Hepatocyte (in vitro differentiated cells): ENCODE measurements at regions not wholly inside any gene's neighbourhood (a gene's known extent, or its start where the extent isn't known, plus 50 kb on each side); places are given as distances from the start of the nearest gene placed in this dataset.
"Not testable (repeated sequence)": the region's sequence is repeated elsewhere in the genome, so short reads cannot be mapped to it uniquely, and the experiment has no call there.

Source experiments
- DNase-seq: peaks from one replicate; pipeline ENCODE4 v3.0.0-alpha.2; 2016; ENCODE audit warnings: low spot score
- H2AFZ ChIP-seq: fragments of 200-600 bp; sonication (generic); 2 replicates; pipeline ENCODE4 v1.6.0; 2016; ENCODE audit warnings: antibody characterized with exemption, mild to moderate bottlenecking
- H3K27ac ChIP-seq: fragments of 200-600 bp; sonication (generic); 2 replicates; pipeline ENCODE4 v1.5.1; 2016; ENCODE audit warnings: mild to moderate bottlenecking
- H3K27me3 ChIP-seq: fragments of 200-600 bp; sonication (generic); 2 replicates; pipeline ENCODE4 v1.6.1; 2016
- H3K36me3 ChIP-seq: fragments of 200-600 bp; sonication (generic); replicated peaks from 2 replicates; pipeline ENCODE4 v1.5.1; 2016; ENCODE audit warnings: low read depth; ENCODE audit not compliant: insufficient read depth
- H3K4me1 ChIP-seq: fragments of 200-600 bp; sonication (generic); 2 replicates; pipeline ENCODE4 v1.5.1; 2016; ENCODE audit warnings: mild to moderate bottlenecking, moderate library complexity; ENCODE audit not compliant: insufficient read depth
- H3K4me2 ChIP-seq: fragments of 200-600 bp; sonication (generic); 2 replicates; pipeline ENCODE4 v1.6.0; 2016
- H3K4me3 ChIP-seq: fragments of 200-600 bp; sonication (generic); 2 replicates; pipeline ENCODE4 v1.5.1; 2016; ENCODE audit warnings: mild to moderate bottlenecking
- H3K79me2 ChIP-seq: fragments of 200-600 bp; sonication (generic); 2 replicates; pipeline ENCODE4 v1.6.0; 2017; ENCODE audit warnings: mild to moderate bottlenecking
- H3K9me2 ChIP-seq: fragments of 200-600 bp; sonication (generic); replicated peaks from 2 replicates; pipeline ENCODE4 v1.6.0; 2017; ENCODE audit warnings: mild to moderate bottlenecking; ENCODE audit not compliant: insufficient read depth
- H3K9me3 ChIP-seq: fragments of 200-600 bp; sonication (generic); 2 replicates; pipeline ENCODE4 v1.5.1; 2016; ENCODE audit warnings: low read depth, mild to moderate bottlenecking
- H4K20me1 ChIP-seq: fragments of 200-600 bp; sonication (generic); 2 replicates; pipeline ENCODE4 v1.6.0; 2016; ENCODE audit warnings: mild to moderate bottlenecking; ENCODE audit not compliant: insufficient read depth, poor library complexity, severe bottlenecking
- EZH2 ChIP-seq: fragments of 200-600 bp; sonication (generic); IDR thresholded peaks from 2 replicates; pipeline ENCODE4 v1.6.1; 2016; ENCODE audit warnings: antibody characterized with exemption, mild to moderate bottlenecking, borderline replicate concordance
- EZH2phosphoT487 ChIP-seq: fragments of 200-600 bp; sonication (generic); IDR thresholded peaks from one replicate; pipeline ENCODE4 v1.6.1; 2018; ENCODE audit warnings: antibody characterized with exemption, mild to moderate bottlenecking, low read depth, moderate library complexity; ENCODE audit not compliant: unreplicated experiment, severe bottlenecking
- WGBS: methylation state at CpG from one replicate; pipeline ENCODE4 v1.1.6; 2016; ENCODE audit warnings: low lambda C conversion rate; ENCODE audit errors: missing lambda C conversion rate; 5-methylcytosine and 5-hydroxymethylcytosine counted together
- TF ChIP-seq, protein P1 (sequence below): fragments of 200-600 bp; sonication (generic); IDR thresholded peaks from 2 replicates; pipeline ENCODE4 v1.5.1; 2016; ENCODE audit warnings: antibody characterized with exemption, mild to moderate bottlenecking; ENCODE audit not compliant: poor library complexity

- no peak overlapping the region for H3K4me3 ChIP-seq
- H3K27ac ChIP-seq: no peak overlapping the region
- TF ChIP-seq, protein P1, sequence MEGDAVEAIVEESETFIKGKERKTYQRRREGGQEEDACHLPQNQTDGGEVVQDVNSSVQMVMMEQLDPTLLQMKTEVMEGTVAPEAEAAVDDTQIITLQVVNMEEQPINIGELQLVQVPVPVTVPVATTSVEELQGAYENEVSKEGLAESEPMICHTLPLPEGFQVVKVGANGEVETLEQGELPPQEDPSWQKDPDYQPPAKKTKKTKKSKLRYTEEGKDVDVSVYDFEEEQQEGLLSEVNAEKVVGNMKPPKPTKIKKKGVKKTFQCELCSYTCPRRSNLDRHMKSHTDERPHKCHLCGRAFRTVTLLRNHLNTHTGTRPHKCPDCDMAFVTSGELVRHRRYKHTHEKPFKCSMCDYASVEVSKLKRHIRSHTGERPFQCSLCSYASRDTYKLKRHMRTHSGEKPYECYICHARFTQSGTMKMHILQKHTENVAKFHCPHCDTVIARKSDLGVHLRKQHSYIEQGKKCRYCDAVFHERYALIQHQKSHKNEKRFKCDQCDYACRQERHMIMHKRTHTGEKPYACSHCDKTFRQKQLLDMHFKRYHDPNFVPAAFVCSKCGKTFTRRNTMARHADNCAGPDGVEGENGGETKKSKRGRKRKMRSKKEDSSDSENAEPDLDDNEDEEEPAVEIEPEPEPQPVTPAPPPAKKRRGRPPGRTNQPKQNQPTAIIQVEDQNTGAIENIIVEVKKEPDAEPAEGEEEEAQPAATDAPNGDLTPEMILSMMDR: peak; percentile 71
- TF ChIP-seq EZH2: no peak
- H3K4me2 ChIP-seq: peak overlapping the region; percentile 49
- H3K79me2 ChIP-seq: no peaks in the 10 kb centered on the region
- H3K36me3 ChIP-seq: no peaks in the 10 kb centered on the region
- H3K4me1 ChIP-seq: no peaks in the 10 kb centered on the region
- no peaks in the 10 kb centered on the region for H3K9me3 ChIP-seq
- no peaks in the 10 kb centered on the region for H4K20me1 ChIP-seq
- DNase-seq: peak; percentile 63
- no peaks in the 10 kb centered on the region for H3K27me3 ChIP-seq
- 66% methylated on average over 31 of the region's 31 CpGs for WGBS
- no peaks in the 10 kb centered on the region for H3K9me2 ChIP-seq
- no peak overlapping the region for H2AFZ ChIP-seq
Observed at GRCh38 chrX:131841496-131842437, 181.3 kb upstream of the STK26 start.

GRCh38 chrX:131843987-131844386, 179.1 kb upstream of the STK26 start:
- no peaks in the 10 kb centered on the region for H3K9me2 ChIP-seq
- no peaks in the 10 kb centered on the region for H3K9me3 ChIP-seq
- H3K79me2 ChIP-seq: no peaks in the 10 kb centered on the region
- no peak for DNase-seq
- no peak overlapping the region for H2AFZ ChIP-seq
- H4K20me1 ChIP-seq: no peaks in the 10 kb centered on the region
- no peak overlapping the region for H3K4me2 ChIP-seq
- no peak overlapping the region for H3K4me3 ChIP-seq
- H3K4me1 ChIP-seq: no peaks in the 10 kb centered on the region
- H3K27me3 ChIP-seq: no peaks in the 10 kb centered on the region
- no peak overlapping the region for H3K27ac ChIP-seq
- TF ChIP-seq EZH2phosphoT487 (no peak), EZH2 (no peak)
- TF ChIP-seq, protein P1: no peak
- no peaks in the 10 kb centered on the region for H3K36me3 ChIP-seq

- no peaks in the 10 kb centered on the region for H3K27me3 ChIP-seq
- no peak overlapping the region for H3K4me2 ChIP-seq
- no peaks in the 10 kb centered on the region for H4K20me1 ChIP-seq
- no peaks in the 10 kb centered on the region for H3K9me2 ChIP-seq
- TF ChIP-seq EZH2phosphoT487: no peak
- TF ChIP-seq EZH2: no peak
- H3K4me3 ChIP-seq: no peak overlapping the region
- no peaks in the 10 kb centered on the region for H3K9me3 ChIP-seq
- H2AFZ ChIP-seq: no peak overlapping the region
- no peaks in the 10 kb centered on the region for H3K79me2 ChIP-seq
- WGBS: 82% methylated on average over 2 of the region's 2 CpGs
- no peaks in the 10 kb centered on the region for H3K36me3 ChIP-seq
- H3K4me1 ChIP-seq: no peaks in the 10 kb centered on the region
- no peak for DNase-seq
- H3K27ac ChIP-seq: no peak overlapping the region
Observed at GRCh38 chrX:131845201-131845600, 177.9 kb upstream of the STK26 start.

GRCh38 chrX:131845771-131846170, 177.3 kb upstream of the STK26 start:
- no peak for DNase-seq
- Histone ChIP-seq H3K27me3 (no peaks in the 10 kb centered on the region), H4K20me1 (no peaks in the 10 kb centered on the region), H3K36me3 (no peaks in the 10 kb centered on the region), H3K27ac (no peak overlapping the region), H3K9me2 (no peaks in the 10 kb centered on the region), H3K4me3 (no peak overlapping the region), H3K4me2 (no peak overlapping the region), H3K9me3 (no peaks in the 10 kb centered on the region), H3K4me1 (no peaks in the 10 kb centered on the region), H2AFZ (no peak overlapping the region), H3K79me2 (no peaks in the 10 kb centered on the region)
- TF ChIP-seq EZH2phosphoT487 (no peak), EZH2 (no peak)
- TF ChIP-seq, protein P1: no peak
- WGBS: 85% methylated on average over 1 of the region's 1 CpG

DNA sequence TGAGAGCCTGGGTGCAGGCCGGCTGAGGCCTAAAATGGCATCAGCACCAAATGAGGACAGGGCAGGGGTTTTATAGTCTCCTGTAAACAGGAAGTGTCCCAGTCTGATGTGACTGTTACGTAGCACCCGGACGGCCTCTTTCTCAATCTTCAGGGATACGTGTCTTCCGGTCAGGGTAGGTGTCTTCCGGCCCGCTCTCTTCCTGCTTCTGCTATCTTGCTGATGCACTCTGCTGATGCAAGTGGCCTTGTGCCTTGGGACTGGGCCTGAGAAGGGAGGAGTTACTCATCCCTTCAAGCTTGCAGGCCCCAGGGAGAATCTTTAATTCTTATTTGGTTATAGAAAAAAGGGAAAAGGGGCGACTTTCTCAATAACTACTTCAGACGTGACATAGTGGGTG, 172.1 kb upstream of the STK26 start:
- H3K4me3 ChIP-seq, H3K27ac ChIP-seq, H3K36me3 ChIP-seq, DNase-seq, H4K20me1 ChIP-seq, H3K9me2 ChIP-seq, H3K4me2 ChIP-seq, H3K9me3 ChIP-seq, H3K27me3 ChIP-seq, H3K79me2 ChIP-seq, H2AFZ ChIP-seq, H3K4me1 ChIP-seq: not testable (repeated sequence)
- 88% methylated on average over 10 of the region's 10 CpGs for WGBS
